KOPT-K1 (cell line): ENCODE measurements at regions not wholly inside any gene's neighbourhood (a gene's known extent, or its start where the extent isn't known, plus 50 kb on each side); places are given as distances from the start of the nearest gene placed in this dataset.

Source experiments
- H3K27ac ChIP-seq: fragments of 200-600 bp; sonication (generic); 2 replicates; pipeline ENCODE4 v1.5.1; 2016; ENCODE audit warnings: antibody characterized with exemption, mild to moderate bottlenecking, low read depth, low read length; ENCODE audit not compliant: poor library complexity, severe bottlenecking
- H3K36me3 ChIP-seq: fragments of 200-600 bp; sonication (generic); 2 replicates; pipeline ENCODE4 v1.5.1; 2017; ENCODE audit warnings: antibody characterized with exemption, mild to moderate bottlenecking, low read length, moderate library complexity; ENCODE audit not compliant: insufficient read depth
- H3K9me3 ChIP-seq: fragments of 200-600 bp; sonication (generic); 2 replicates; pipeline ENCODE4 v1.5.1; 2017; ENCODE audit warnings: antibody characterized with exemption, low read length, mild to moderate bottlenecking; ENCODE audit not compliant: insufficient read depth, poor library complexity, severe bottlenecking

DNA sequence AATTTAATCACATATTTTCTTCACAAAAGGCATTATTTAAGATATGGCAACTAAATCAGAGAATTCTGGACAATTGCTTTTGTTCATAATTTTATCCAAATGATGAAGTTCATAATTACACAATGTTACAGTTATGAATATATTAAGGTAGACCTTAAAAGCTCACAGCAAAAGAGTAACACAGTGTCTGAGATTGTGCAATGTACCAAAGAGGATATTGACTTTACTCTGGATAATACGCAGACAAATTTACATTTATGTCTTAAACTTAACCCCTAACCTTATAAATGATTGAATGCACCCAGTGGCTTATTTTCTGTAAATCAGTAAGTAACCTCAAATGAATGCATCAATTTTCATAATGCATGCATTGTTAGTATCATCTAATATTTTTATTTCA is 216.2 kb upstream of the SAMSN1 start:
- peaks cover 10% of the 10 kb centered on the region for H3K9me3 ChIP-seq
- no peak overlapping the region for H3K27ac ChIP-seq
- H3K36me3 ChIP-seq: no peaks in the 10 kb centered on the region

DNA sequence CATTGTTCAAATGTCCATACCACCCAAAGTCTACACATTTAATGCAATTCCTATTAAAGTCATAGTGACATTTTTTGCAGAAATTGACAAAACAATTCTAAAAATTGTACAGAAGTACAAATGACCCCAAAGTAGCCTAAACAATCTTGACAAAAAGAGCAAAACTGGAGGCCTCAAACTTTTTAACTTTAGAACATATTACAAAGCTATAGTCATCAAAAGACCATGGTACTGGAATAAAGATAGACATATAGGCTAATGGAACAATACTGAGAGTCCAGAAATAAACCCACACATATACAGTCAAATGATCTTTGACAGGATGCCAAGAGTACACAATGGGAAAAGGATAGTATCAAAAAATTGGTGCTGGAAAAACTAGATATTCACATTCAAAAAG is 213.2 kb upstream of the SAMSN1 start:
- H3K27ac ChIP-seq: no peak overlapping the region
- no peaks in the 10 kb centered on the region for H3K36me3 ChIP-seq
- peaks cover 14% of the 10 kb centered on the region for H3K9me3 ChIP-seq

DNA sequence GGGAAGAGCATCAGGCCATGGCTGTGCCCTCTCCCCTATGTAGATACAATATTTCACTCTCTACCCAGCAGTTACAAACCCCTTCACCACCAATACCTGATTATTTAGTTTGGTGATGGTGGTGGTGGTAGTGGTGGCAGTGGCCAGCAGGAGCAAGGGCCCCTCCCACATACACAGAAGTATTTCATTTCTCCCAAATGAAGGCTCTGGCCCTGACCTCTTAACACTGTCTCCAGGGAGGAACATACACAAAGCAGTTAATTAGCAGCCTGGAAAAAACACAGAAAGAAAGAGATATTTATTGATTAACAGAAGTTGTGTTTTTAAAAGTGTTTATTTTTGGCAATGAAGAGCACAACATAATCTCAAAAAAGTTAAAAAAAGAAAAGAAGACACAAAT is 212.7 kb upstream of the SAMSN1 start:
- Histone ChIP-seq H3K27ac (no peak overlapping the region), H3K36me3 (no peaks in the 10 kb centered on the region), H3K9me3 (peaks cover 15% of the 10 kb centered on the region)

DNA sequence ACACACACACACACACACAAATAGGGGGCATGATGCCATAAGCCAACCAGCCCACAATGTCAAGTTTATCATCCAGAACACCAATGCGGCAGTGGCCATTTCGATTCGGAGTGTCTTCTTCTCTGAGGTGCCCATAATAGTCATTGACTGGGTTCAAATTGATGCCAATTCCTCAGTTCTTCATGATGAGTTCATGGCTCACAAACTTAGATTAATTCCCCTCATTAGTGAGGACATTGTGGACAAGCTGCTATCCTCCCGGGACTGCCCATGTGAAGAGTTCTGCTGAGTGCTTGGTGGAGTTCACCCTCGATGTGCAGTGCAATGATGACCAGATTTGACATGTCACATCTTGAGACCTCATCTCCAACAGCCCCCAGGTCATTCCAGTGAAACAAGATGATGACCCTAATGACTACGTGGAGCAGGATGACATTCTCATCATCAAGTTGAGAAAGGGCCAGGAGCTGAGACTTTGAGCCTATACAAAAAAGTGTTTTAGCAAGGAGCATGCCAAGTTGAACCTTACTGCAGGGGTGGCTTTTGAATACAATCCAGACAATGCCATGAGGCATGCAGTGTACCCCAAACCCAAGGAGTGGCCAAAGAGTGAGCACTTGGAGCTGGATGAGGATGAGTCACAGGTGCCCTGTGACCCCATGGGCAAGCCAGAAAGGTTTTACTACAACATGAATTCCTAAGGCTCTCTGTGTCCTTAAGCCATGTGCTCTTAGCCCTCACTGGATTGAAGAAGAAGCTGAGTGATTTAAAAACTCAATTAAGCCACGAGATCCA is 211.6 kb upstream of the SAMSN1 start:
- H3K27ac ChIP-seq: no peak overlapping the region
- peaks cover 15% of the 10 kb centered on the region for H3K9me3 ChIP-seq
- no peaks in the 10 kb centered on the region for H3K36me3 ChIP-seq

DNA sequence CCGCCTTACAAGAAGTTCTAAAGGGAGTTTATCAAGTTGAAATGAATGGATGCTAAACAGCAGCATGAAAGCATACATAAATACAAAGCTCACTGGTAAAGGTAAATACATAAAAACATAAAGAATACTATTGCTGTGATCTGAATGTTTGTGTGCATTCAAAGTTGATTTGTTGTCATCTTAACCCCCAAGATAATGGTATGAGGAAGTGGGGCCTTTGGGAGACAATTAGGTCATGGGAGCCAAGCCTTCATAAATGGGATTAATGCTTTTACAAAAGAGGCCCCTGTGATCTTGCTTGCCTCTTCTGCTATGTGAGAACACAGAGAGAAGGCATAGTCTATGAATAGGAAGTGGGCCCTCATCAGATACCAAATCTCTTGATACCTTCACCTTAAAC is 209.0 kb upstream of the SAMSN1 start:
- H3K27ac ChIP-seq: no peak overlapping the region
- H3K36me3 ChIP-seq: no peaks in the 10 kb centered on the region
- H3K9me3 ChIP-seq: peaks cover 15% of the 10 kb centered on the region

DNA sequence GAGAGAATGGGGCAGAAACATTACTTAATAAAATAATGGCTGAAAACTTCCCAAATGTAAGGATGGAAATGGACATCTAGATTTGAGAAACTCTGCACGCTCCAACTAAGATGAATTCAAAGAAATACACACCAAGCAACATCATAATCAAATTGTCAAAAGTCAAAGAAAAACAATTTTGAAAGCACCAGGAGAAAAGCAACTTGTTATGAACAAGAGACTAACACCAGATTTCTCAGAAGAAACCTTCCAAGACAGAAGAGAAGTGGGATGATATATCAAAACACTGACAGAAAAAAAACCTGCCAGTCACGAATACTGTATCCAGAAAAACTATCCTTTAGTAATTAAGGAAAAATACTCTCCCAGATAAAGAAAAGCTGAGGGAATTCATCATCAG is 208.6 kb upstream of the SAMSN1 start:
- no peak overlapping the region for H3K27ac ChIP-seq
- no peaks in the 10 kb centered on the region for H3K36me3 ChIP-seq
- peaks cover 15% of the 10 kb centered on the region for H3K9me3 ChIP-seq

DNA sequence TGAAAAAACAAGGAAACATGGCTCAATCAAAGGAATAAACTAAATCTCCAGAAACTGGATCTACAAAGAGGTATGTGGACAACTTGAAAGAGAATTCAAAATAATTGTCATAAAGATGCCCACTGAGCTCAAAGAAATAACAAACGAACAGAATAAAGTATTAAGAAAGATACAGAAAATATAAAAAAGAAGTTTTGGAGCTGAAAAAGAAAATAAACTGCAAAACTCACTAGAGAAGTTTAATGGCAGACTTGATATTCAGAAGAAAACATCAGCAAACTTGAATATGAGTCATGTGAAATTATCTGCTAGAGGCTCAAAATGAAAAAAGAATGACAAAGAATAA is 208.1 kb upstream of the SAMSN1 start:
- peaks cover 10% of the 10 kb centered on the region for H3K9me3 ChIP-seq
- no peaks in the 10 kb centered on the region for H3K36me3 ChIP-seq
- peak overlapping the region; percentile 69 for H3K27ac ChIP-seq

DNA sequence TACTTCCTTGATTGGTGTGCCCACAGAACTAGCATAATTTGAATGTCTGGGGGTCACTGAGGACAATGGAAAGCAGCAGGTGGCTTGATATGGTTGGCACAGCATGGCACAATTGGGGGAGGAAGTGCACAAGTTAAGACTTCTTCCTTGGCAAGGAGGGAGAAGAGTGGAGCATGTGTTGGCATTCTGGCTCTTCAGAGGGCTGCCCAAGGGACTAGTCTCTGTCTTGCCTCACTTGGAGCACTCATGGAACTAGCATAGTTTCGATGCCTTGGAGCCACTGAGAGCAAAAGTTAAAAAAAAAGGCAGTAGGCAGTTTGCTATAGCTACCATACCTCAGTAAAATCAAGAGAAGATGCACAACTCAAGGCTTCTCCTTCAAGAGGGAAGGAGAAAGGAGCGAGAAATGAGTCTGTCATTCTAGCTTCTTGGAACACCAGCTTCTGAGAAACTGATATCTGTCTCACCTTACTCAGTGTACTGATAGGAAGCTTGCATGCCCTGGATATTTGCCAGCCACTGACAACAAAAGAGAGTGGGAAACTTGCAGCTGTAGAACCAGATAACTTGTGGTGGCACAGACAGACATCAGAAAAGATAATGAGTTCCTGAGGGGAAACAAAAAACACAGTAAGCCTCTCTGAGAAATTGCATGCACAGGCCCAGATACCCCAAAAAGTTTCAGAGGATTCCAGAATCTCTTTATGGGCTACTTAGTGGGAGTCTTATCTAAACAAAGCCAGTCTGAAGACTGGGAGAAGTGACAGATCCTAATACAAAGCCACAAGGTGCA is 207.5 kb upstream of the SAMSN1 start:
- Histone ChIP-seq H3K27ac (peak overlapping the region; percentile 69), H3K36me3 (no peaks in the 10 kb centered on the region), H3K9me3 (peaks cover 5% of the 10 kb centered on the region)

DNA sequence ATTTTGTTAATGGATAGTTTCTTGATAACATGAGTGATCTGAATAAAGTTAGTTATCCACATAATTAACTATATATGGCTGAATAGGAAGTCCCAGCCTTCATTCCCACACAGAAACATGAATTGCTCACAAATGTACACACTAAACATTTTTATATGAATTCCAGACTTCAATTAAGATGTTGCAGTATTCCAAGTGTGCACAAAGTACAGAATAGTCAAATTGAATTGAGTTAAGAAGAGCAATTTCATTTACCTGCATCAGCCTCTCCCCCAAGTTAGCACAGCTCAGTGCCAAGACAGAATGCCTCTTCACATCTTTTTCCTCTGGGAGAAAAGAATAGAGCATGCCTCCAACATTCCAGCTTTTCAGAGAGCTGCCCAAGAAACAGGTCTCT is 207.0 kb upstream of the SAMSN1 start:
- Histone ChIP-seq H3K27ac (peak overlapping the region; percentile 69), H3K36me3 (no peaks in the 10 kb centered on the region), H3K9me3 (peaks cover 5% of the 10 kb centered on the region)

DNA sequence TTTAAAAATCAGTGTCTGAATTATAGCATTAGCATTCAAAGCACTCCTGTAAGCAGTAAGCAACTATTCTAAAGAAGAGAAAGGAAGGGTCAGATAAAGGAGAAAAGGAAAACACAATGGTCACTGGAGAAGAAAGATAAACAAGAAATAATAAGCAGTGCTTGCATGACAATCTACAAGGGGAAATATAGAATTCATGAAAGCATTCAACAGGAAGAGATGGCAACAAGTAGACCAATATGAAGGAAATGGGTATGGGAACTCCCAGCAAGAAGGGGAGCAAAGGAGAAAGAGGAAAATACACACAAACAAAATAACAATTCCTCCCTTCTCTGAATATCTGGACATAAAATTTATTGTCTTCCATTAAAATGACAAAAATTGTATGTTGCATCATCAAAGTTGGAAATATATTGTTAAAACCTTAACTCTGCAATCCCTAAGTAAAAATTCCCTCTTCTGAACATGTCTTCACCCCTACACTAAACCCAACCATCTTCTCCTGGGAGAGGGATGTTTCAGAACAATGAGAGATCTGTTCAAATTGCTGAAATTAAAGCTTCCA is 206.3 kb upstream of the SAMSN1 start:
- Histone ChIP-seq H3K36me3 (no peaks in the 10 kb centered on the region), H3K9me3 (peaks cover 5% of the 10 kb centered on the region), H3K27ac (peak overlapping the region; percentile 69)

DNA sequence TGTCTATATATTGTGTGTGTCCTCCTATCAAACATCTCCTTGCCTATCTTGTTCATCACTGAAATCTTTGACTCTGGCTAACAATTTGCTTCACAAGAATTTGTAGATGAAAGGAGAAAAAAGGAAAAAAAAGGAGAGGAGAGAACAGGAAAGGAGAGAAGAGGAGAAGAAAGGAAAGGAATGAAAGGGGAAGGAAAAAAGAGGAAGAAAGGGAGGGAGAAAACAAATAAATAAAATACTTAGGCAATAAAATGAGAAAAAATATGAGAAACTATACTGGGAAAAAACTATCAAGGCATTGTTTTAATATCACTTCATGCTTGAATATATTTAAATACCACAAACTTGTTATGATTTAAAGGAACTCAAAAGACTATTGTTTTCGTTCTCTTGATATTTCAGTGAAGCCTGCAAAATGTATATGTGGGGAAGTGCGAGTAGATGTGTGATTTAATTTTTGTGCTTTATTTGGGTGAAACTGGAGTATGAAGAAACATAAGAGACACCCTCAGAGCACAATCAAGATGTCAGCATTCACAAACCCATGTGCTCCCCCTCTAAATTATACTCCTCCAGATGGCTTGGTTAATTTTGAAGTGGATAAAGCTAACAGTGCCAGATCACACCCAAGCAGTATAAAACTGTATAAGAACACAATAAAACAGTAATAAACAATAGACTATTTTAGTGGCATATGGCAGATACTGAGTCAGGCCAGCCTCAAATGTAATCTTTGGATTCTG is 205.7 kb upstream of the SAMSN1 start:
- Histone ChIP-seq H3K36me3 (no peaks in the 10 kb centered on the region), H3K9me3 (peaks cover 5% of the 10 kb centered on the region), H3K27ac (no peak overlapping the region)

DNA sequence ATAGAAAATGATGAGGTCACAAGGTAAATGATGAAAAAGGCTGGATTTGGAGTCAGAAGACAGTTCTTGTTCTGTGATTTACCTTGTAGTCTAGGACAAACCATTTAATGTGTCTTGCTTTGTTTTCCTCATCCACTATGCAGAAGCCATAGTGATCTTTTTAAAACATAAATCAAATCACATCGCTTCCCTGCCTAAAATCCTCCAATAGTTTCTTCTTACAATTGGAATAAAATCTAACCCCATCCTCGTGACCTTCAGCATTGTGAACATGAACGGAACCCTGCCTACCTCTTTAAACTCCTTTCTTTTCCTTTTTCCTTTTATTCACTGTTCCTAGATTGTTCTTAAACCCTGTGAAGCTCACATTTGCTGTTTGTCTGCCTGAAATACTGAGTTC is 204.9 kb upstream of the SAMSN1 start:
- Histone ChIP-seq H3K27ac (no peak overlapping the region), H3K9me3 (peaks cover 5% of the 10 kb centered on the region), H3K36me3 (no peaks in the 10 kb centered on the region)

DNA sequence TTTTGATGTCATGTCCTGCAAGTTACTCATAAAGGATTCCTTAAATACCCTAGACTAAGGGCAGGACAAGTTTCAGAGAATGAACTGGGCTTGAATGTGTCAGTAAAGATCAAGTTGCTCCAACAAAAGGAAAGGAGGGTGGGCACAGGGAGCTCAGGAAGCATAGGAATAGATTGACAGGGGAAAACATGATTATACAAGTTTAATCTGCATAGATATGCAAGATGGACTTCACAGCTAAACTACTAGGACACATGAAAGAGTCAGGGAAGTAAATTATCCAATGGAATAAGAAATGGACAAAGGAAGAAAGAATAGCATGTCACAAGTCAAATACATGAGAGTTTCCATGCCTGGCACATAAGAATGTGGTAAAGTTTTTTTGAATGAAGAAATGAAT is 203.9 kb upstream of the SAMSN1 start:
- Histone ChIP-seq H3K27ac (no peak overlapping the region), H3K9me3 (peaks cover 5% of the 10 kb centered on the region), H3K36me3 (no peaks in the 10 kb centered on the region)

DNA sequence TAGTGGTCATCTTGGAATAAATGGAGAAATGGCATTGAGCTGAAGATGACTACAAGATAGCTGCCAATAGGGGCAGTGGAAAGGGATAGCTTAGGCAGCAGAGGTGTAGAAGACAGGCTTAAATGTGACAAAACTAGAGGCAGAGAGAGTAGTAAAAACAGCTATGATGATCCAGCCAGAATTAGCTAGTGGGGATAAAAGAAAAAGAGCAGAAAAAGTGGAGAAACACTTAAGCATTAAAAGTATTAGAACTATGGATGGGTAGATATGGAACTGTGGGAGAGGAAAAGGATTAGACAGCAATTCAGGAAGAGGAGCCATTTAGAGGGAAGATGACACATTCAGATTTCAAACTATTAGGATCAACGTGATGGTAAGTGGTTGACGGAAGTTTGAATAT is 202.5 kb upstream of the SAMSN1 start:
- no peaks in the 10 kb centered on the region for H3K9me3 ChIP-seq
- H3K27ac ChIP-seq: no peak overlapping the region
- H3K36me3 ChIP-seq: no peaks in the 10 kb centered on the region

DNA sequence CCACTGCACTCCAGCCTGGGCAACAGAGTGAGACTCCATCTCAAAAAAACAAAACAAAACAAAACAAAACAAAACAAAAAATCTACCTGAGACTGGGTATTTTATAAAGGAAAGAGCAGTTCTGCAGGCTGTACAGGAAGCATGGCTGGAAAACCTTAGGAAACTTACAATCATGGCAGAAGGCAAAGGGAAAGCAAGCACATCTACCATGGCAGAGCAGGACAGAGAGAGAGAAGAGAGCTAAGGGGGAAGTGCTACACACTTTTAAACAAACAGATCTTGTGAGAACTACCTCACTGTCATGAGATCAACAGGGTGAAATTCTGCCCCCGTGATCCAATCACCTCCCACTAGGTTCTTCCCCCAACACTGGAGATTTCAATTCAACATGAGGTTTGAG is 198.3 kb upstream of the SAMSN1 start:
- no peaks in the 10 kb centered on the region for H3K9me3 ChIP-seq
- no peaks in the 10 kb centered on the region for H3K36me3 ChIP-seq
- H3K27ac ChIP-seq: no peak overlapping the region
